Naive B cell (primary cell): ENCODE measurements at regions not wholly inside any gene's neighbourhood (a gene's known extent, or its start where the extent isn't known, plus 50 kb on each side); places are given as distances from the start of the nearest gene placed in this dataset.

Source experiments
- ATAC-seq, 2 donors: fragments of 150-1000 bp; cut with Tn5 transposase; 2 replicates each; pipeline ENCODE4 v1.10.0; 2021; ENCODE audit warnings: low read depth in 2 of 2, mild to moderate bottlenecking in 2 of 2, moderate library complexity in 2 of 2
- DNase-seq: peaks from one replicate; pipeline ENCODE4 v3.0.0; 2022
- H3K27ac Mint-ChIP-seq, 6 donors: one replicate each; pipeline ENCODE4 v1.8.0; 2020 to 2022; ENCODE audit warnings: mild to moderate bottlenecking in 6 of 6, mixed read lengths in 6 of 6, moderate library complexity in 5 of 6, inconsistent platforms in 2 of 6
- H3K27me3 Mint-ChIP-seq, 3 donors: one replicate each; pipeline ENCODE4 v1.8.0; 2021 to 2022; ENCODE audit warnings: mixed read lengths in 3 of 3, mild to moderate bottlenecking in 1 of 3
- H3K36me3 Mint-ChIP-seq, 2 donors: one replicate each; pipeline ENCODE4 v1.8.0; 2020 to 2022; ENCODE audit warnings: mixed read lengths in 2 of 2, inconsistent platforms in 1 of 2, mild to moderate bottlenecking in 1 of 2
- H3K4me1 Mint-ChIP-seq, 3 donors: one replicate each; pipeline ENCODE4 v1.8.0; 2020 to 2022; ENCODE audit warnings: mixed read lengths in 3 of 3, inconsistent platforms in 1 of 3, mild to moderate bottlenecking in 1 of 3, moderate library complexity in 1 of 3
- H3K4me3 Mint-ChIP-seq, 8 donors: one replicate each; pipeline ENCODE4 v1.8.0; 2020 to 2022; ENCODE audit warnings: mild to moderate bottlenecking in 8 of 8, mixed read lengths in 8 of 8, moderate library complexity in 8 of 8, inconsistent platforms in 2 of 8
- H3K9me3 Mint-ChIP-seq, 7 donors: one replicate each; pipeline ENCODE4 v1.8.0; 2020 to 2022; ENCODE audit warnings: mixed read lengths in 7 of 7, mild to moderate bottlenecking in 5 of 7, inconsistent platforms in 2 of 7, moderate library complexity in 1 of 7

DNA sequence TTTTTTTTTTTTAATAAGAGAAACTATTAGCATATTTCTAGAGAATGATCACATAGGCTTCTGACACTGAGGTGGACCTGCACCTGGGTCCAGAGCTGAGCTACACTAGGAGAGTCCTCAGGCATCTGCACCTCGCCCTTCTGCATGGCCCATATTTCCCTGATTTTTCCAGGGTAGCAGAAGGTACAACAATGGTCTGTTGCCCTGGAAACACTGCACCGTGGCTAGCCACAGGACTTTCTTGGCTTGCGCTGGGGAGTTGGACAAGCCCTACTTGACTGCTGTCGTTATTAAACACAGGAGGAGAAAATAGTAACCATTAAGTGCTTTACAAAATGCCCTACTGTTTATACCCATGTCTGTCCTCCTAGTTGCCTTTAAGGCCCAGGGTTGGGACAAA is 615.7 kb upstream of the MEF2C start:
- DNase-seq (no peak), ATAC-seq (no peak)
- no peaks in the 10 kb centered on the region for H3K27me3 Mint-ChIP-seq
- no peak overlapping the region for H3K4me3 Mint-ChIP-seq
- H3K4me1 Mint-ChIP-seq = peaks cover 0 to 4% (median 2%) of the 10 kb centered on the region in 3 donors
- peaks cover 0 to 3% (median 0%) of the 10 kb centered on the region in 7 donors for H3K9me3 Mint-ChIP-seq
- no peaks in the 10 kb centered on the region for H3K36me3 Mint-ChIP-seq
- no peak overlapping the region for H3K27ac Mint-ChIP-seq

DNA sequence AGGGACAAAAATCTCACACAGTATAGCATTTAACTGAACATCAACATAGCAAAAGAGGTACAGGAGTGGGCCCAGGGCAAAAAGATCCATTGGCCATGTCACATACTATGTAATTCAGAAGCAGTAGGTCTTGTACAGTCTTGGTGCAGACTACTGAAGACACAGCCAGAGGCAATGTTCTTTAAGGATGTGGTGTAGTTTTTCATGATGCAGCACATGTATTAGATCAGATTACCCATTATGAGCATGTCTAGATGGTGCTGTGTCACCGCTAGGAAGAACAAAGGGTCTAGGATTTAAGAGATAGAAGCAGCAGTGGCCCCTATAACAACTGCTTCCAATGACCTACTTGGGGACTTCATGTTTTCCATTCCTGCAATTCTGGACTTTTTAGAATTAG is 610.4 kb upstream of the MEF2C start:
- Mint-ChIP-seq H3K9me3 (peaks cover 0 to 11% (median 3%) of the 10 kb centered on the region in 7 donors), H3K4me3 (no peak overlapping the region), H3K27me3 (no peaks in the 10 kb centered on the region), H3K36me3 (peaks cover 0 to 11% of the 10 kb centered on the region in 2 donors), H3K4me1 (no peaks in the 10 kb centered on the region), H3K27ac (no peak overlapping the region)
- no peak for DNase-seq
- no peak for ATAC-seq

DNA sequence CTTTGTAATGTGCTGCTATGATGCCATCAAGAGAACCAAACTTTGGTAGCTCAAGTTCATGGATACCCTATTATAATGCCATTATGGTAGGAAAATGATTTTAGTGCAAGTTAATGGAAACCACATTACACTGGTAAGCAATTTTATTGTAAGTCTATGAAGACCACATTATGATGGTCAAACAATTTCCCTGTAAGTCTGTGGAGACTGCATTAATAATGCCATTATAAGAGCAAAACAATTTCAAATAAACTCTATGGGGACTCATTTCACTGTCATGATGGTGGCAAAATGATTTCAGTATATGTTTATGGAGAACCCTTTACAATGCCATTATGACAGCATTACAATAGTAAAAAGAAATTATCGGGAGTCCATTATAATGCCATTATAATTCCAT is 602.0 kb upstream of the MEF2C start:
- ATAC-seq (no peak), DNase-seq (no peak)
- Mint-ChIP-seq H3K27ac (no peak overlapping the region), H3K27me3 (no peaks in the 10 kb centered on the region), H3K4me1 (peaks cover 0 to 5% (median 3%) of the 10 kb centered on the region in 3 donors), H3K36me3 (peaks cover 0 to 6% of the 10 kb centered on the region in 2 donors), H3K9me3 (peaks cover 0 to 6% (median 1%) of the 10 kb centered on the region in 7 donors), H3K4me3 (no peak overlapping the region)

DNA sequence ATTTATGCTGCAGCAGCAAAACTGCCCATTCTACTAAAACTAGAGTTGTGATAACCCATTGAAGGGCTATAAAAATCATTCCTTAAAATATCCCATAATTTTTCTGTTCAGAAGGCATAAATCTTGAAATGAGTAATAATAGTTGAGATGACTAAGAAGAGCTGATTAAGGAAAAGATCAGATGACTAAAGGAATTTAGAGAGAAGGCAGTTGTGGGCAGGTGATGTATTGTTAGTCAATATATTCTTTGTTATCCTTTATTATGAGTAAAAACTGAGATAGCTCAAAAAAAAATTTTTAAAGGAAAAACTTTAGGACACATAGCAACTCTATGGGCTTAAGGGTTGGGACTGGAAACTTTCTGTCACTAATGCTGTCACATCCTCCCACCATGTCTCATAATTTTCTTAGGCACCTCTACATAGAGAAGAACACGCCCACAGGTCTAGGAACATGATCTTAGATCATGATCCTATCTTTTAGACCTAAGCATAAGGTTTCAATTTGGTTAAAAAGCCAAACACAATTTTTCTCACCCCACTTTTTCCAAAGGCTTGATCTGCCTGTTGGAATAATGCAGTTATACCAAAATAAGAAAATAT is 597.5 kb upstream of the MEF2C start:
- Mint-ChIP-seq H3K27ac (no peak overlapping the region), H3K27me3 (no peaks in the 10 kb centered on the region), H3K4me1 (peaks cover 2 to 5% (median 3%) of the 10 kb centered on the region in 3 donors), H3K4me3 (no peak overlapping the region), H3K36me3 (peaks cover 0 to 3% of the 10 kb centered on the region in 2 donors), H3K9me3 (peaks cover 0 to 6% (median 3%) of the 10 kb centered on the region in 7 donors)
- DNase-seq (no peak), ATAC-seq (no peak)

- ATAC-seq = no peak
- H3K27ac Mint-ChIP-seq = no peak overlapping the region
- H3K9me3 Mint-ChIP-seq = peaks cover 0 to 6% (median 3%) of the 10 kb centered on the region in 7 donors
These were observed 595.9 kb upstream of the MEF2C start for GRCh38 chr5:89478851-89479250.

DNA sequence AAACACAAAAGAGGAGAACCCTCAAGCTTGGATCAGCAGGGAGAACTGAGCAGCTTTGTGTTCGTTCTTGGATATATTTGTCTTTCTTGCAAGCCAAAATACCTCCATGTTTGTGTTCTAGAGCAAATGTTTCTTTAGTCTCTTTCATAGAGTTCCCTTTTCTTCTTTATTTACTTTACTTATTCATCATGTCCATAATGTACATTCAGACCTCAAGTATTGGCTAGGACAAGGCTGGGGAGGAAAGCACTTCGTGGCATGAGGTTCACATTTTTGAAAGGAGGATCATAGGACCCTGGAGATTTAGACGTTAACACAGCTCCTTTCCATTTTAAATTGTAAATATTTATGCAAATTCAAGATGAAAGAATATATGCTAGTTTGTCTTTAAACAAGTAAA is 590.2 kb upstream of the MEF2C start:
- Mint-ChIP-seq H3K27me3 (no peaks in the 10 kb centered on the region), H3K9me3 (peaks cover 0 to 9% (median 4%) of the 10 kb centered on the region in 7 donors), H3K27ac (peak overlapping the region in 1 of 6 donors; percentile 54), H3K36me3 (peaks cover 0 to 14% of the 10 kb centered on the region in 2 donors), H3K4me3 (no peak overlapping the region), H3K4me1 (peaks cover 7 to 19% (median 16%) of the 10 kb centered on the region in 3 donors)
- DNase-seq (no peak), ATAC-seq (no peak)

More at GRCh38 chr5:89478851-89479250, 595.9 kb upstream of the MEF2C start:
- Mint-ChIP-seq H3K4me1 (peaks cover 2 to 9% (median 3%) of the 10 kb centered on the region in 3 donors), H3K4me3 (no peak overlapping the region), H3K27me3 (no peaks in the 10 kb centered on the region), H3K36me3 (no peaks in the 10 kb centered on the region)
- DNase-seq = no peak

GRCh38 chr5:89471541-89471940 is 588.6 kb upstream of the MEF2C start:
- peaks cover 0 to 9% (median 2%) of the 10 kb centered on the region in 7 donors for H3K9me3 Mint-ChIP-seq

DNA sequence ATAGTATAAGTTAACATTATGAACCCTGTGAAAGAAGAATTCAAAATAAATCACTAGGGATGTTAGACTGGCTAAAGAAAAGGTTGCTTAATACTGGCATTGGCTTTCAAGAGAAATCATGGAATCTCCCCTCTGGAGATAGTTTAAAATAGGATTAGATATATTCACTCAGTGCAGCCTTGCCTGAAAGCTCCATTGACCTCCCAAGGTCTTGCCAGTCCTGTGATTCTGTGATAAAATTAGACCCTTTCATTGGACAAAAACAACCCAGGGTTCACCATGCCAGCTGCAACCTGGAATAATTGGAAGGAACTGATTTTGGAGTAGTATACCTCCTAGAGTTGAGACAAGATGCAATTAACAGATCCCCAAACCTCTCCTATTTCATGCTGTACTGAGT is 588.1 kb upstream of the MEF2C start:
- H3K27me3 Mint-ChIP-seq = no peaks in the 10 kb centered on the region
- ATAC-seq (no peak), DNase-seq (no peak)
- no peak overlapping the region for H3K4me3 Mint-ChIP-seq
- H3K4me1 Mint-ChIP-seq = peaks cover 6 to 18% (median 16%) of the 10 kb centered on the region in 3 donors
- H3K36me3 Mint-ChIP-seq = peaks cover 0 to 14% of the 10 kb centered on the region in 2 donors
- peaks cover 0 to 9% (median 2%) of the 10 kb centered on the region in 7 donors for H3K9me3 Mint-ChIP-seq
- no peak overlapping the region for H3K27ac Mint-ChIP-seq

More at GRCh38 chr5:89471541-89471940, 588.6 kb upstream of the MEF2C start:
- Mint-ChIP-seq H3K4me3 (no peak overlapping the region), H3K36me3 (peaks cover 0 to 14% of the 10 kb centered on the region in 2 donors), H3K27ac (no peak overlapping the region), H3K27me3 (no peaks in the 10 kb centered on the region), H3K4me1 (peaks cover 7 to 19% (median 16%) of the 10 kb centered on the region in 3 donors)
- ATAC-seq = no peak
- DNase-seq = no peak

DNA sequence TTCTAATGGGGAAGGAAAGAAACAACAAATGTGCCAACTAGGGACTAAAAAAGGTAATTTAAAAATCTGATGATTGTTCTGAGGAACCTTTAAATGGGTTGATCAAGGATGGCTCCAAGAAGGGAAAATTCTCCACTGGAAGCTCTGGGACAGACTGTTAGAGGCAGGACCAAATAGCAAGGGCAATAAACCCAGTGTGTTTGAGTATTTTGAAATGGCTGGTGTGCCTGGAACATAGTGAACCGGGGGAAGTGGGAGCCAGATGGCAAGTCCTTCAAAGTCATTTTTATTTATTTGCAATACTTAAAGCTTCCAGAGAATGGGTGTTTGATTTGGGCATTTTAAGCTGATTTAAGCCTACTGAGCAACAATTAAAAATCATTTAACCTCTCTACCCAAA is 587.7 kb upstream of the MEF2C start:
- H3K36me3 Mint-ChIP-seq = peaks cover 0 to 14% of the 10 kb centered on the region in 2 donors
- no peak overlapping the region for H3K4me3 Mint-ChIP-seq
- ATAC-seq (no peak), DNase-seq (no peak)
- H3K4me1 Mint-ChIP-seq = peaks cover 4 to 17% (median 16%) of the 10 kb centered on the region in 3 donors
- no peak overlapping the region for H3K27ac Mint-ChIP-seq
- no peaks in the 10 kb centered on the region for H3K27me3 Mint-ChIP-seq
- H3K9me3 Mint-ChIP-seq = peaks cover 0 to 9% (median 2%) of the 10 kb centered on the region in 7 donors

DNA sequence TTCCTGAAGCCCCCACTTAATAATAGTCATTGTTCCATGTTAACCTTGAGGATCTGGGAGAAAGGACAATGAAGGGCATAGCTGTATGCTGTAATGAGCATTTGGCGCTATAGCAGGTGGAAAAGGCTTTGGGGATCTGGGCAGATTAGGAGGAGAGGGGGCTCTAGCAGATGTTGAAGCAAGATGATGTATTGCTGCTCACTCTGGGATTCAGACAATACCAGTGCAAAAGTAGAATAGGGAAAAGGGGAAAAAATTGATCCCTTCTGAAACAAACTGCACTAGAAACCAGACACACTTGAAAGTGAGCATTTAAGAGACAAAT is 575.3 kb upstream of the MEF2C start:
- H3K36me3 Mint-ChIP-seq = peaks cover 18 to 21% of the 10 kb centered on the region in 2 donors
- peak overlapping the region; percentile 11 to 80 (median 73) for H3K4me3 Mint-ChIP-seq
- H3K9me3 Mint-ChIP-seq = peaks cover 3 to 17% (median 8%) of the 10 kb centered on the region in 7 donors
- H3K27me3 Mint-ChIP-seq = no peaks in the 10 kb centered on the region
- peak overlapping the region; percentile 45 to 98 (median 91) for H3K27ac Mint-ChIP-seq
- DNase-seq (no peak), ATAC-seq (no peak)
- H3K4me1 Mint-ChIP-seq = peaks cover 43 to 63% (median 43%) of the 10 kb centered on the region in 3 donors

GRCh38 chr5:89457411-89458331 is 574.7 kb upstream of the MEF2C start:
- DNase-seq = no peak
- H3K4me3 Mint-ChIP-seq = peak overlapping the region; percentile 44 to 80 (median 73)
- ATAC-seq = peak; percentile 46 to 60
- H3K9me3 Mint-ChIP-seq = peaks cover 3 to 19% (median 9%) of the 10 kb centered on the region in 7 donors
- no peaks in the 10 kb centered on the region for H3K27me3 Mint-ChIP-seq
- peaks cover 43 to 67% (median 44%) of the 10 kb centered on the region in 3 donors for H3K4me1 Mint-ChIP-seq
- peaks cover 20 to 24% of the 10 kb centered on the region in 2 donors for H3K36me3 Mint-ChIP-seq
- peak overlapping the region; percentile 79 to 98 (median 94) for H3K27ac Mint-ChIP-seq

DNA sequence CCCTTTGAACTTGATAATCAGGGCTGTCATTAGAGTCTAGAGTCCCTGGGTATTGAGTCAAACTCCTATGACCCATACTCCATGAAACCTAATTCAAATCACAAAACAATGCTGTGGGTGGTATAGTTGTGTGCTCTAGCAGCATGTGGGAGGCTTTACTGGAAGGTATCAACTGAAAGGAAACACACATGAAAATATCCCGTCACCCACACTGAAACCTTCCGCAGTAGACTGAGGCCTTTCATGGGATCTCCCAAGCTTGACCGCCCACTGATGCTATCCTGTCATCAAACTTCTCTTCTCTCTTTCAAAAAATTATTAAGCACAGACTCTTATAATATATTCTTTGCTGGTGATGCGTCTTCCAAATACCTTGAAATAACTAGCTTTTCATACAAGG is 569.1 kb upstream of the MEF2C start:
- peak overlapping the region in 7 of 8 donors; percentile 3 to 80 (median 59) for H3K4me3 Mint-ChIP-seq
- H3K36me3 Mint-ChIP-seq = peaks cover 24 to 30% of the 10 kb centered on the region in 2 donors
- H3K9me3 Mint-ChIP-seq = peaks cover 3 to 19% (median 12%) of the 10 kb centered on the region in 7 donors
- peak; percentile 59 to 64 for ATAC-seq
- peaks cover 56 to 84% (median 68%) of the 10 kb centered on the region in 3 donors for H3K4me1 Mint-ChIP-seq
- DNase-seq = no peak
- H3K27ac Mint-ChIP-seq = peak overlapping the region; percentile 77 to 92 (median 90)
- H3K27me3 Mint-ChIP-seq = no peaks in the 10 kb centered on the region

- Mint-ChIP-seq H3K36me3 (peaks cover 24 to 30% of the 10 kb centered on the region in 2 donors), H3K4me1 (peaks cover 56 to 81% (median 68%) of the 10 kb centered on the region in 3 donors), H3K27me3 (no peaks in the 10 kb centered on the region), H3K4me3 (peak overlapping the region in 1 of 8 donors; percentile 47), H3K27ac (peak overlapping the region; percentile 20 to 92 (median 73)), H3K9me3 (peaks cover 3 to 19% (median 12%) of the 10 kb centered on the region in 7 donors)
- ATAC-seq = no peak
- no peak for DNase-seq
These were observed 568.3 kb upstream of the MEF2C start for GRCh38 chr5:89451263-89451662.
